Medulla oblongata (tissue), 1 donor: ENCODE measurements at regions not wholly inside any gene's neighbourhood (a gene's known extent, or its start where the extent isn't known, plus 50 kb on each side); places are given as distances from the start of the nearest gene placed in this dataset.

ENCODE experiments used
- DNase-seq: peaks from one replicate; pipeline ENCODE4 v3.0.0-alpha.2; 2015; ENCODE audit errors: extremely low spot score

DNA sequence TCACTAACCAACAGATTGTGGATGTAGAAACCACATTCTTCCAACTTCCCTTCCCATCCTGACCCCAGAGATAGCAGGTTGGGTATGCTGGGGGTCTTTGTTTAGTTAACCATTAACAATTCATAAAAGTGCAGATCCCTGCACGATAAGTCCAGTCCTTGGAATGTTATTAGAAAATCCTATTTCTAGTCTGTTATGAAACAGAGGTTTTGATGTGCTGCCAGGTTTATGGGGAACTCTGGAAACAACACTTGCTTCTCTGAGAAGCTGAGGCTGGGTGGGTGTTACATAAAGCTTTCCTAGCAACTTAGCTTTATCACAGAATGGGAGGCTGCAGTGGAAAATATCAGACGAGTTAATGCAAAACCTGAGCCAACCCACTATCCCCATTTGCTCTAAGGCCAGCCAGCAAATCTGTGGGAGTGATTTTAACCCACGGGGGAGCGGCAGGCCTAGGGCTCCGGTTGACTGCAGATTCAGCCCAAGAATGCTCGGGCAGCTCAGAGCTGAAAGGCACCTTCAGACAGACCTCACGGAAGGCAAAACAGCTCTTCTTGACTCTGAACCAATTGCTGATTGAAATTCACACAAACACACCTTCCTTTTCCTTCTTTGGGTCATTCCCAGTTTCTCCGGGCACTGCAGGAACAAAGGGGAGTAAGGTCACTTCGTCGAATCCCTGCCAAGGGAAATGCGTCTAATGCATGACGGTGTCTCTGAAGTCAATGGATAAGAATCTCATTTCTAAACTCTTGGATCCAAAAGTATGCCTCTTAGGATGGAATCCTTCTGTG lies 111.7 kb upstream of the IRF2BP2 start:
- peak; percentile 71 for DNase-seq

DNA sequence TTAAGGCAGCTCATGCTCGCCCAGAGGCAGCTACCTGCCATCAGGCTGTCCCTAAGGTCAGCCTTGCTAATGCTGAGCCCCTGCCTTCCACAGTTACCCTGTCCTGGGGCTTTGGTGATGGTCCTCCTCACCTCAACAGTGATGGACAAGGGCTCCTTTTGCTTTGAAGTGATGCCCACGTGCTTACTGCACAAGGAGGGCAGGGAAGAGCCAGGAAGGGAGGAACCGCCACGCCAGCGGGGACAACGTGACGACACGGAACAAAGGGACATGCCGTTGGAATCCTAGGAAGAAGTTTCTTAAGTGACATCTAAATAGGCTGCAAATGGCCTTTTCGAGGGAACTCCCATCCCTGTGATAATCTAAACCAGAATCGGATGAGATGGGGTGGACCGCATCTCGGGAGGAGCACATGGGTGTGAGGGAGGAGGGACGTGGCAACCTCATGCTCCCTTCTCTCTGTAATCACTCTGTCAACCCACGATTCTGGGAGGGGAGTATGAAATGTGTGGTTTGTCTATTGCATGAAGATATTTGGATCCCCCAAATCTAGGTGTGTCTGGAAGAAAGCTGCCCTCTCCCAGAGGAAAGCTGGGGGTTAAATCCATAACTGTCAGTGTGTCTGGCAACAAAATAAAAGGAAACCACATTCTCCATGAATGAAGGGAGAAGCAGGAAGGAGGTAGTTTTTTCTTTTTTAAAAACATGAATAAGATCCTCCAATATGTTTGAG lies 110.9 kb upstream of the IRF2BP2 start:
- no peak for DNase-seq

GRCh38 chr1:234719454-234720251 lies 109.7 kb upstream of the IRF2BP2 start:
- no peak for DNase-seq

DNA sequence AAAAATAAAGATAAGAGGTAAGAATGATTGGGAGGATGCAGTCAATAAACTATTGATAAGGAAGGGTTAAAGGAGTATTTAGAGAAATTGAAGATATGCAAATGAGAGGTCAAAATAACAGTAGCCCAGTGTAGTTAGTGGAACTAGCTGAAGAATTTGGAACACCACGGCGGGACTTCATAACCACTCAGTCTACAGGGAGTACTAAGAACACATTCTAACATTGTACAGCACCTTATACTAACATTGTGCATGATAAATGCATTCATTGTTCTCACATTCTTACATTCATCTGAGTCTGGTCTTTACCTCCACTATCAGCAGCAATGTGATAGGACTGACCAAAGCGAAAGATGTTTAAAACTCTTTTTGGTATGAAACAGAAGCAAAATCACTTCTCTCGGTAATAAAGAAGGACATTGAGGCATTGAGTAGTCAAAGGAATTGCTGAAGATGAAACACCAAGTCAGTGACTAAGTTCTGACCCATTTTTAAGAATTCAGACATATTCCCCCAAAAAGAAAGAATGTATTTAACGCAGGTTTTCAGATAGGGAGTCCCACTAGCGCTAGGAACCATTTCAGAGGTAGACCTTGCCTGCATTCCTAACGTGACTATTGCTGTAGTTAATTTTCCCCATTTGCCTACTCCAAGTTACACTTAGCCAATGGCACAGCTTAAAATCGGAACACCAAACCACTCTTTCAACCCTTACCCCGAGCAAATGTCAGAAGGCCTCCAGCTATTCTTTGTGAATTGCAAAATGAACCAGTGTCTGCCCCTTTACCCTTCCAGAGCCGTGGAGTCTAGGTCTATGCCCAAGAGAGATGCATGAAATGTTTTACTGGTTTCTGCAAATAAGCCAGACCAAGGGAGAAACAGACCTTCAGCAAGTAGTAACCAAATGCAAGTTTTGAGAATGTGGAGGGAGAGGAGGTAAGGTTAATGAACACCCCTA lies 108.8 kb upstream of the IRF2BP2 start:
- DNase-seq = no peak

DNA sequence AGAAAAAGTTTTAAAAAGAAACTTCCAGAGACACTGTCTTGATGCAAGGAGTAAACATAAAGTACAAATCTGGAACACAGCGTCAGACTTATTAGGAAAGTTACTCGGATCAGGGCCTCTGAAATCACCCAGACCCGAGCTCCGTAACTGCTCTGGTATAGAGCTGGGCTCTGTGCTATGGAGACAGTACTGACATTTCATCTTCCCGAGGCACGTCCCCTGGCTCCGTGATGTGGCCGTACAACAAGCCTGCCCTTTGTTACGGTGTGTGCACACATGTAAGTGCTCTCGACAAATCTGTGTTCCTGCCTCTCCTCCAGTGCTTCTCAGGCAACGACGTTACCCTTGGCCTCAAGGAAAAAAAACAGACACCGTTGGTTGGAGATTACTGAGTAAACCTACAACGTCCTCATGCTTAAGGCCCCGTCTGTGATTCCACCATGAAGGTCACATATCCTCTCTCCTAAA lies 107.0 kb upstream of the IRF2BP2 start:
- peak; percentile 57 for DNase-seq

DNA sequence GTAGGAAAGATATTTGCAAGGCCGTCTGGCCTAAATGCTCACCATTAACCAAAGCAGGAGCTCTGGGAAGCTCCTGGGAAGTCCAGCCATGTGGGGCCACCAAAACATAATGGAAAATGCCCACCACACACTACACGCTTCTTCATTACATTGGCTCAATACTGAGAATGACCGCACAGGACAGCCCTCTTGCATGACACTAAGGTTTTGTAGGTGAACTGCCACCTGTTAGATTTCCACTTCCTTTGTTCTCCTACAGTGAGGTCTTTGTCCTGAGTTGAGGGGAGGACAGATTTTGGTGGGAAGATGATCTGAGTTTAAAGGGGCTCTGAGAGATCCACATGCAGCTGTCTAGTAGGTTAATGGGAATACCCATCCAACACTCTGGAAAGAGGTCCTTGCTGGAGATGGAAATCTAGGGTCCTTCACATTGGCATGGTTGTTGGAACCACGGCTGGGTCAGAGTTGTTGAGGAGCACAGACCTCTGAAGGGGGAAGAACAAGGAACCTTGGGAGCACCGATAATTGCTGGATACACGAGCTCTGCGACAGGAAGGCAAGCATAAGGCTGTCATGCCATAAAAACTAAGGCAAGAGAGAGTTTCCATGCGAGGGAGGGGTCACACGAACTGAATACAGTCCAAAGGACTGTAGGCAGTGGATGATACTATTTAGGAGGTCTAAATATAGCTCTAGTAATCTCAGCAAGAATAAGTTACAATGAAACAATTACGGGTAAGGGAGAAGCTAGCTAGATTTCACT lies 105.5 kb upstream of the IRF2BP2 start:
- DNase-seq = no peak

GRCh38 chr1:234713859-234714258 lies 103.9 kb upstream of the IRF2BP2 start:
- no peak for DNase-seq

DNA sequence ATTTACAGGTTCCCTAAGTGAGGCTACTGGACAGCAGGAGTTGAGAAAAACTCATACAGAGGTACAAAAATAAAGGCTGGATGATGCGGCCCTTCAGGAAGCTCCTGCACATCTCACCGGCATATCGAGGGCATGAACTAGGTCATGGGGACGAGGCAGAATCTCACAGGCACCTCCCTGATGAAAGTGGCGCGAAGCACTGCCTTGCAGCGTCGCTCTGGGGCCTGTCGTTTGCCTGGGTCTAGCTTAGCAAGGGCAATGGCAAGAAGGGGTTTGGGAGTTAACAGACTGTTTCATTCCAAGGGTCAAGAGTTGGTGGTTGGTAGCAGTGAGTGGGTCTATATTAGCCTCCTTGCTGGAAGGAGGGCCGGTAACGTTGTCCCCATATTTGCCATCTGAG lies 103.5 kb upstream of the IRF2BP2 start:
- no peak for DNase-seq

GRCh38 chr1:234712891-234713305 lies 102.9 kb upstream of the IRF2BP2 start:
- DNase-seq = no peak

DNA sequence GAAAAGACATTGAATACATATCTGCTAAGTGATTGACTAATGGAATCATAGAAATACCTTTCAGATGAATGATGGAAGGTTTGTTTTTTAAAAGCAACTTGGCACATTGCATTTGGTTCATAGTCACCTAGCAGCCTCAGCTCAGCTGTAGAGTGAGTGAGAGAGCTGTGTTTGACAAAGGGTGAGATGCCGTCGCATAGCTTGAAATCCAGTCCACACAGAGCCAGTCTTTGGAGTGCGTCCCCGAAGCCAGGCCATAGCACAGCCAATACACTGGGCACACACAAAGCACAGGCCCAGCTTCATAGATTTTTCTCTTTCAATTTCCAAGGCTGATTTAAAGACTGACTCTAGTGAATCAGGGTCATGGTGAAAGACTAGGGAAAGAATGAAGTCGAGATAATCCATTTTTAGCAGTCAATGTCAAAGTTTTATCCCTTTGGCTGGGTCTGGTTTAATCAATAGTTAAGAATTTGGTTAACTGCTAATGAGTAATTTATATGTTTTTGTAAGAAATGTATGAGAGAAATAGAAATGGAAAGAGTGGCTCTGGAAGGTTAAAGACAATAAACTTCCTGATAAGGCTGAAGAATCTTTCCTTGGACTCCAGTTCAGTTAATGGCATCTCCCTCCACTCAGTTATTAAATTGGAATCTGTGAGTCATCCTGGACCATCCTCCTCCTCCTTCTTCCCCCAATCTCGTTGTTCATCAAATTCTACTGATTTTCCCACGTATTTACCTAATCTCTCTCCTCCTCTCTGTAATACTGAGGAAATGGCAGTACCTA lies 101.2 kb upstream of the IRF2BP2 start:
- DNase-seq = no peak

- DNase-seq = no peak
Measured at GRCh38 chr1:234710381-234710780, 100.4 kb upstream of the IRF2BP2 start.

DNA sequence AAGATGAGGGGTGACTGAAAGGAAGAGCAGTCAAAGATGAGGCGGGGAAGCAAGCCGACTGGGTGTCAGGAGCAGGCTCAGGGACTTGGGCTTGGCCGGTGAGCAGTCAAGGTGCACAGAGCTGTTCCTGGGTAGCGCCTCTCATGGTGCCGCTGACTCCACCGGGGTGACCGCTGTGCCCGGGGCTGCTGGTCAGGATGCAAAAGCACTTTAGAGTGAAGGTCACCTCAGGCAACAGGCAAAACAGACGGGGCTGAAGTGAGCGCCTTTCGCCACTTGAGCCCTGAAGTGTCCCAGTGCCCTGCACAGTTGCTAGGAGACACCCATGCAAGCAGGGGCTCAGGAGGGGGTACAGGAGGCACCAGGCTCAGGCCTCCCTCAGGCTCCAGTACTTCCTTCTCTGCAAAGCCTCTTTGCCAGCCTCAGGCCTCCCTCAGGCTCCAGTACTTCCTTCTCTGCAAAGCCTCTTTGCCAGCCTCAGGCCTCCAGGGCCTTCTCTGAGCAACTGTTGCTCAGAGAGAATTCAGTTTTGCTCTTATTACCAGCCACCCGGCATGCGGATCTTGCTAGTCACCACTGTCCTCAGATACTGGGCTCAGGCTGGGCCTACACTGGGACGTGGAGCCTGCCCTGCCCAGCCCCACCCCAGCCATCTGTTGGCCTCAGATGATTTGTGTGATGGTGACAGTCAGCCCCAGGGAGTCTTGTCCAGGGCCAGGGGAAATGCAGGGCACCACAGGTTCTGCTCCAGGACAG lies 99.7 kb upstream of the IRF2BP2 start:
- no peak for DNase-seq

GRCh38 chr1:234708700-234709395 lies 98.9 kb upstream of the IRF2BP2 start:
- no peak for DNase-seq

- DNase-seq = no peak
Measured at GRCh38 chr1:234707641-234708040, 97.7 kb upstream of the IRF2BP2 start.

DNA sequence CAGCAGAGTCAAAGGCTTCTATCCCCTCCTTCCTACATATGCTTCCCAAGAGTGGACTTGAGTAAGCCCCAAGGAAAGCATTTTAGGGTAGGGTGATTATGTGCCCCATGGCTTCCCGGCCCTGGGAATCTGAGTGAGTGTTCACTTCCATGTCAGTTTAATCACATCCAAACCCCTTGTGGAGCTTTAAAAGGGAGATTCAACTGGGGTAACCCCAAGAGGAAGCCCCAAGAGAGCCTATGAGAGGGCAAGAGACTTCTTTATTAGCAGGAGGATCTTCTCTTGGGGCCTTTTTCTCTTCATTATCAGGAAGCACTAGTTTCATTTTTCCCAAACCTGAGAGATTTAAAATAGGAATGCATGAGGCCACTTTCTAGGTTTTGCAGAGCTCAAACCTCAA lies 97.0 kb upstream of the IRF2BP2 start:
- no peak for DNase-seq

- no peak for DNase-seq
Measured at GRCh38 chr1:234706199-234706598, 96.2 kb upstream of the IRF2BP2 start.

- DNase-seq = no peak
Measured at GRCh38 chr1:234705615-234706014, 95.6 kb upstream of the IRF2BP2 start.
